Suprapubic skin (tissue), 4 donors: ENCODE measurements at regions not wholly inside any gene's neighbourhood (a gene's known extent, or its start where the extent isn't known, plus 50 kb on each side); places are given as distances from the start of the nearest gene placed in this dataset.

ENCODE experiments used
- EP300 ChIP-seq: sonication (generic); formaldehyde crosslinking; IDR thresholded peaks from one replicate; pipeline ENCODE4 v1.6.1; 2017; ENCODE audit warnings: antibody characterized with exemption
- POLR2A ChIP-seq, 2 donors: fragments of 450-650 bp; IDR thresholded peaks; one replicate each; pipeline ENCODE4 v1.6.1; 2017; ENCODE audit warnings: antibody characterized with exemption in 2 of 2, mild to moderate bottlenecking in 2 of 2, moderate library complexity in 2 of 2
- POLR2AphosphoS5 ChIP-seq, 3 donors: sonication (generic); formaldehyde crosslinking; IDR thresholded peaks; one replicate each; pipeline ENCODE4 v1.6.1; 2017; ENCODE audit warnings: antibody characterized with exemption in 3 of 3
- TF ChIP-seq, protein P1 (sequence below), 2 donors: fragments of 200-600 bp in 1 of 2; fragments of 450-650 bp in 1 of 2; sonication (generic) in 1 of 2; IDR thresholded peaks; one replicate each; pipeline ENCODE4 v1.5.1; 2016 to 2019; ENCODE audit warnings: antibody characterized with exemption in 2 of 2, mild to moderate bottlenecking in 1 of 2, moderate library complexity in 1 of 2

DNA sequence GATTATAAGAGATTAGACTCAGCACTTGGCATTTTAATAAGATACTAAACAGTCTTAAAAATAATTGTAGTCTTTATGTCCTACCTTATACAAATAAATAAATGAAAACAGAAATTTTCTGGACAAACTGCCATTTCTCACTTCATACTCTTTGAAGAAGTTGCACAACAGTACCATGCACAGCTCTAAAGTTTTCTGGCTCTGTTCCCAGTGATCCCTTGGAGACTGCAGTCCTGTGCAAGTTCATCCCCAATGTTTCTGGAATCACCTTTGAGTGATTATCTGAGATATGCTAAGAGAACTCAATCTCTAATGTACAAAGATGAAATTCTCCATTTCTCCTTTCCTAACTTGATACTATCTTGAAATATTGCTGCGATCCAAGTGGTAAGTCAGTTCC lies 330.4 kb upstream of the EDIL3 start:
- TF ChIP-seq, protein P1, sequence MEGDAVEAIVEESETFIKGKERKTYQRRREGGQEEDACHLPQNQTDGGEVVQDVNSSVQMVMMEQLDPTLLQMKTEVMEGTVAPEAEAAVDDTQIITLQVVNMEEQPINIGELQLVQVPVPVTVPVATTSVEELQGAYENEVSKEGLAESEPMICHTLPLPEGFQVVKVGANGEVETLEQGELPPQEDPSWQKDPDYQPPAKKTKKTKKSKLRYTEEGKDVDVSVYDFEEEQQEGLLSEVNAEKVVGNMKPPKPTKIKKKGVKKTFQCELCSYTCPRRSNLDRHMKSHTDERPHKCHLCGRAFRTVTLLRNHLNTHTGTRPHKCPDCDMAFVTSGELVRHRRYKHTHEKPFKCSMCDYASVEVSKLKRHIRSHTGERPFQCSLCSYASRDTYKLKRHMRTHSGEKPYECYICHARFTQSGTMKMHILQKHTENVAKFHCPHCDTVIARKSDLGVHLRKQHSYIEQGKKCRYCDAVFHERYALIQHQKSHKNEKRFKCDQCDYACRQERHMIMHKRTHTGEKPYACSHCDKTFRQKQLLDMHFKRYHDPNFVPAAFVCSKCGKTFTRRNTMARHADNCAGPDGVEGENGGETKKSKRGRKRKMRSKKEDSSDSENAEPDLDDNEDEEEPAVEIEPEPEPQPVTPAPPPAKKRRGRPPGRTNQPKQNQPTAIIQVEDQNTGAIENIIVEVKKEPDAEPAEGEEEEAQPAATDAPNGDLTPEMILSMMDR (IDR thresholded peaks at IDR 0.05): no peak
- TF ChIP-seq POLR2A (IDR thresholded peaks at IDR 0.05) (no peak), EP300 (no peak), POLR2AphosphoS5 (IDR thresholded peaks at IDR 0.05) (no peak)
